Upper lobe of right lung (tissue), 1 donor: ENCODE measurements at regions not wholly inside any gene's neighbourhood (a gene's known extent, or its start where the extent isn't known, plus 50 kb on each side); places are given as distances from the start of the nearest gene placed in this dataset.

Source experiments
- ATAC-seq: fragments of 200-7000 bp; cut with Tn5 transposase; one replicate; pipeline ENCODE4 v1.9.1; 2020; ENCODE audit warnings: mild to moderate bottlenecking, moderate library complexity
- DNase-seq: peaks from one replicate; pipeline ENCODE4 v3.0.0-alpha.2; 2020
- H3K27ac ChIP-seq: fragments of 200-600 bp; one replicate; pipeline ENCODE4 v1.8.0; 2022
- H3K27me3 ChIP-seq: fragments of 200-600 bp; one replicate; pipeline ENCODE4 v1.8.0; 2022; ENCODE audit warnings: mild to moderate bottlenecking
- H3K36me3 ChIP-seq: fragments of 200-600 bp; one replicate; pipeline ENCODE4 v1.8.0; 2022
- H3K4me1 ChIP-seq: fragments of 200-600 bp; one replicate; pipeline ENCODE4 v1.8.0; 2022
- H3K4me3 ChIP-seq: fragments of 200-600 bp; one replicate; pipeline ENCODE4 v1.8.0; 2022; ENCODE audit warnings: mild to moderate bottlenecking
- H3K9me3 ChIP-seq: fragments of 200-600 bp; one replicate; pipeline ENCODE4 v1.8.0; 2022
- CTCF ChIP-seq: fragments of 200-600 bp; IDR thresholded peaks from one replicate; pipeline ENCODE4 v1.8.0; 2022; ENCODE audit warnings: antibody characterized with exemption
- intact Hi-C: fragments of 100-400 bp; cut with DNase I; formaldehyde crosslinking; loops from one replicate; pipeline ENCODE4 v1.11.0; 2022
- donor health status: DM: no; HTN: yes; CAD: no; lungs with severe emphysema.

GRCh38 chr5:157924490-157924889, 65.5 kb upstream of the CLINT1 start:
- Histone ChIP-seq H3K27me3 (no peaks in the 10 kb centered on the region), H3K4me3 (no peak overlapping the region), H3K9me3 (no peaks in the 10 kb centered on the region), H3K27ac (no peak overlapping the region), H3K4me1 (peaks cover 8% of the 10 kb centered on the region), H3K36me3 (no peaks in the 10 kb centered on the region)
- ATAC-seq = no peak
- DNase-seq = no peak
- no peak for TF ChIP-seq CTCF
- intact Hi-C loops = no loop called here

DNA sequence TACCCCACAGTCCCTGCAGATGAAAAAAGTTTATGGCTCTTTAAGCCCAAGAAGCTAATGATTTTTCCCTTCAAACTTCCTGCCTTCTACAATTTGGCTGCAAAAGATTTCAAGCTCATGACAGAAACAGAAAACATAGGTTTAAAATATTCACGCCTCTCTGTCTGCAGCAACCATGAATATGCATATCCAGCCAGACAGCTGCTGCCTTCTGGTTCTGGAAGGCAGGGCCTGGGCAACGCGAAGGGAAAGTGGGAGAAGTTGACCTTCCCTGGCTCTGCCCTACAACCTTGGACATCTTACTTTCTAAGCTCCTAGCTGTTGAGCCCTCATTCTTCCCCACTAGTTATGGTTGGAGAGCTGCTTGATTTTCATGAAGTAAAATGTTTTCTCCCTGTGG, 64.8 kb upstream of the CLINT1 start:
- H3K27me3 ChIP-seq = no peaks in the 10 kb centered on the region
- no peak overlapping the region for H3K27ac ChIP-seq
- ATAC-seq = no peak
- H3K36me3 ChIP-seq = no peaks in the 10 kb centered on the region
- no peak for TF ChIP-seq CTCF
- no peak overlapping the region for H3K4me3 ChIP-seq
- intact Hi-C loops = no loop called here
- H3K4me1 ChIP-seq = peaks cover 8% of the 10 kb centered on the region
- no peak for DNase-seq
- H3K9me3 ChIP-seq = no peaks in the 10 kb centered on the region

- TF ChIP-seq CTCF = no peak
- no peaks in the 10 kb centered on the region for H3K27me3 ChIP-seq
- H3K9me3 ChIP-seq = no peaks in the 10 kb centered on the region
- no peak overlapping the region for H3K27ac ChIP-seq
- DNase-seq (no peak), ATAC-seq (no peak)
- intact Hi-C loops = no loop called here
- no peaks in the 10 kb centered on the region for H3K36me3 ChIP-seq
- no peak overlapping the region for H3K4me3 ChIP-seq
- H3K4me1 ChIP-seq = peaks cover 19% of the 10 kb centered on the region
Measured at GRCh38 chr5:157922026-157922425, 63.1 kb upstream of the CLINT1 start.

DNA sequence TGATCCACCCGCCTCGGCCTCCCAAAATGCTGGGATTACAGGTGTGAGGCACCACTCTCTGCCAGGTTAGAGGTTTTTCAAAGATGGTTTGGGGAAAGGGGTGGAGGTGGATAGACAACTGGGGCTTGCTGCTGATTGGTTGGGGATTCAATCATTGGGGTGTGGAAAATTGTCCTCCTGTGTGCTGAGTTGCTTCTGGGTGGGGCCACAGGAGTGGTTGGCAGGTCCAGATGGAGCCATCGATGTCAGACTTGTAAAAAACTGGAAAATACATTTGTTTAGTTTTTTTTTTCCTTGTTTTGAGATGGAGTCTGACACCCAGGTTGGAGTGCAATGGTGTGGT, 61.9 kb upstream of the CLINT1 start:
- H3K4me1 ChIP-seq = peaks cover 25% of the 10 kb centered on the region
- no peak for ATAC-seq
- H3K36me3 ChIP-seq = no peaks in the 10 kb centered on the region
- no peak for TF ChIP-seq CTCF
- intact Hi-C loops = no loop called here
- H3K4me3 ChIP-seq = no peak overlapping the region
- no peaks in the 10 kb centered on the region for H3K9me3 ChIP-seq
- no peak for DNase-seq
- no peaks in the 10 kb centered on the region for H3K27me3 ChIP-seq
- H3K27ac ChIP-seq = no peak overlapping the region

- Histone ChIP-seq H3K36me3 (no peaks in the 10 kb centered on the region), H3K9me3 (no peaks in the 10 kb centered on the region), H3K4me1 (peaks cover 32% of the 10 kb centered on the region), H3K4me3 (no peak overlapping the region), H3K27ac (peak overlapping the region; percentile 74), H3K27me3 (no peaks in the 10 kb centered on the region)
- peak; percentile 80 for DNase-seq
- intact Hi-C loops = no loop called here
- TF ChIP-seq CTCF = no peak
- peak; percentile 80 for ATAC-seq
Measured at GRCh38 chr5:157918811-157919742, 60.1 kb upstream of the CLINT1 start.
